GM12891 (cell line): ENCODE measurements at regions not wholly inside any gene's neighbourhood (a gene's known extent, or its start where the extent isn't known, plus 50 kb on each side); places are given as distances from the start of the nearest gene placed in this dataset.

Experiments
- DNase-seq: peaks from one replicate; pipeline ENCODE4 v3.0.0; 2011; ENCODE audit warnings: low spot score; ENCODE audit not compliant: insufficient read length
- FAIRE-seq: peaks from 2 replicates; lab custom pipeline; 2011; peaks lifted over from hg19 to GRCh38; lab: Jason Lieb, UNC
- PAX5 ChIP-seq: IDR thresholded peaks from 2 replicates; pipeline ENCODE4 v1.6.1; 2011; ENCODE audit warnings: low read length, moderate library complexity, mild to moderate bottlenecking; ENCODE audit not compliant: insufficient read depth, severe bottlenecking
- POLR2A ChIP-seq: IDR thresholded peaks from 2 replicates; pipeline ENCODE4 v1.6.1; 2011; ENCODE audit warnings: low read depth, low read length, control low read depth
- POLR2AphosphoS5 ChIP-seq: IDR thresholded peaks from 2 replicates; pipeline ENCODE4 v1.6.1; 2011; ENCODE audit warnings: low read depth, low read length, control low read depth
- POU2F2 ChIP-seq: IDR thresholded peaks from 2 replicates; pipeline ENCODE4 v1.6.1; 2011; ENCODE audit warnings: low read depth, mild to moderate bottlenecking, control low read depth, low read length, moderate library complexity
- SPI1 ChIP-seq: IDR thresholded peaks from 2 replicates; pipeline ENCODE4 v1.6.1; 2011; ENCODE audit warnings: low read depth, low read length, control low read depth
- TAF1 ChIP-seq: IDR thresholded peaks from 2 replicates; pipeline ENCODE4 v1.6.1; 2011; ENCODE audit warnings: low read depth, low read length, control low read depth

DNA sequence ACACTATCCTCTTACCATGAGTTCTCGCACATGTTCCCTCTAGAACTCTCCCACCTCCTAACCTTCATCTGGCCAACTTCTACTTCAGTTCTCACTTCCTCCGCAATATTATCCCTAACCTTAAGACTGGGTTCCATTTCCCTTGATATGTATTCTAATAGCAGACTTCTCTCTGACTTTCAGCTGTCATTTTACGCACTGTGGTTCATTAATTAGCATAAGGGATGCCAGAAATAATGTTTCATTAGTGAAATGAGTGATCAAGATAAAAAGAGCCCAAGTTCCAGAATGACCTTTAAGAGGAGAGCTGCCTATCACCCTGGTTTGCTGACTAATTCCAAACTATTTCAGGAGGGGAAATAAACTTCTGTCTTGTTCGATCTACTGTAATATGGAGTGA, 108.6 kb upstream of the CCDC150 start:
- no peak for FAIRE-seq
- DNase-seq: no peak
- TF ChIP-seq POU2F2 (no peak; the same call in 1 of the 2 replicates), SPI1 (peak; percentile 79)

DNA sequence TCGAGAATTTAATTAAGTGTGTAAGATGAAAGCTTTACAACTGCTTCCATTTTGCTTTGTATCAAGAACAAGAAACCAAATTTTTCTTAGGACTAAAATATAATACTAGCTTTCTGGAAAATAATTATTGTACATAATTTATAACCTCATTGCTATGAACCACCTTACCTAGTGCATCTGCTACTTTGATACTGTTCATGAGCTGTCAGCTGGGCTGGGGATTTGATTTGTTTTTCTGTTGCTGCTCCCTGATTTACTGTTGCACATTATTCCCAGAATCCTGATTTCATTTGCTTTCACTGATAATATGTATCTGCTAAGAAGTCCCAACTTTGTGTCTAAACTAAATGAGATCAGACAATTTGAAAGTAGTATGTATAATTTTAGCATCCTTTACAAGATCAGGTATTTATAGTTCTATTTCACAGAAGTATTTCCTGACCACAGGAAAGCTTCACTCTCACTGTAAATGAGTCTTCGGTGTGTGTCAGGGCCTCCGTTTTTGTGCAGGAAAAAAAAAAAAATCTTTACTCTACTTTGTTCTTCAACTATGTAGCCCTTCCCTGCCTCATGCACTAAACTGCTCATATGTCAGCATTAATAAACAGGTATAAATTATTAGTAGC, 105.6 kb upstream of the CCDC150 start:
- TF ChIP-seq POLR2AphosphoS5: no peak
- no peak for TF ChIP-seq TAF1
- TF ChIP-seq SPI1: no peak
- TF ChIP-seq POU2F2: no peak
- TF ChIP-seq POLR2A: no peak
- TF ChIP-seq PAX5: no peak
- no peak for FAIRE-seq

DNA sequence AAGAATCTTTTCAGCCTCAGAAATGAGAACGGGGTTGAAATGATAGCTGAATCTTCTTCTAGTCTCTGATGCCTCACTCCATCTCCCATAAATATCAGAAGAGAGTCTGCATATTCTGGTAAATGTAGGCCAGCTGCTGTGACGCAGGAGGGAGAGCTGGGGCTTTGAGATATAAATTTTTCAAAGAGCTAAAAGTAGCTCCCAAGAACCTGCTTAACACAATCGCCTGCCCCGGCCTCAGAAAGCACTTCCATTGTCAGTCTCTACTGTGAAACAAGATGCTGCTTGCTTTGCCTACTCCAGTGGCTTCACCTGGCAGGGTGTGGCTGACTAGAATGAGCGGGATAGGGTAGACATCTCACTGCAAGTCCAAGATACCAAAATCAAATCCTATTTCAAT, 105.0 kb upstream of the CCDC150 start:
- FAIRE-seq: no peak
- TF ChIP-seq TAF1 (no peak), POLR2AphosphoS5 (no peak), POLR2A (no peak), PAX5 (no peak), POU2F2 (no peak), SPI1 (no peak)
- no peak for DNase-seq

More for the DNA sequence above, 105.6 kb upstream of the CCDC150 start:
- DNase-seq: no peak

DNA sequence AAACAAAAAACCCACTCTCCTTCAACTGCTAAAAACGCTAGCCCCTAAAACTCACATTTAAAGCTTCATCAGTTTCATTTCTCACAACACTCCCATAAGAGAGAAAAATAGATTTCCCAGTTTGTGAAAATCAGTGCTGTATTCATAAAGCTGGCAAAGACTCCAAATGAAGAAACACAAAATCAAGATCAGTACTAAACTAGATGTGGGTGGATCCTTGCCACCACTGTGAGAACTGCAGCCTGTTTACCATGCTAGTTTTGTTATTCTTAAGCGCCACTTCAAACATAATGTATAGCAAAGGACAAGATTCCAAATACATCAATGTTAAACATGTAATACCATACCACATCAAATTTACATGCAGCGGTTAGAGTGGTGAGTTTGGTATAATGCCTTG, 104.5 kb upstream of the CCDC150 start:
- DNase-seq (no peak), FAIRE-seq (peak; percentile 16)
- TF ChIP-seq POLR2AphosphoS5 (no peak), TAF1 (no peak), POLR2A (no peak), POU2F2 (no peak), PAX5 (no peak), SPI1 (no peak)

DNA sequence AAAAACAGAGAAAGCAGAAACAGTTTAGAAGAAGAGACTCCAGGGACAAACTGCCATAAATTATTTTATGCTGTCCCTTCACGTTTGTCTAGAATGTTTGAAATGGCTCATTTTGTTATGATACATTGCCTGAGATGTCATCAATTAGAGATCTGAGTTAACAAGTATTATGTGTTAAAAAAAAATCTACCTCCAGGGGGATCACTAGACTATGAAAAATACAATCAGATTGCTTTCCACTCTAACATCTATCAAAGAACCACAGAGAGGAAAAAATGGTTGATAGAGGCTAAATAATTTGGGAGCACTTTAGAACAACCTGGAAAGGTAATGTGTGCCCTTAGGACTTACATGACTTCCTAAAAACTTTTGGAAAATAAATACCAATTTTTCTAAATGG, 103.8 kb upstream of the CCDC150 start:
- DNase-seq: no peak
- no peak for TF ChIP-seq POU2F2
- no peak for TF ChIP-seq SPI1
- no peak for TF ChIP-seq POLR2A
- TF ChIP-seq POLR2AphosphoS5: no peak
- no peak for TF ChIP-seq PAX5
- TF ChIP-seq TAF1: no peak
- FAIRE-seq: no peak

DNA sequence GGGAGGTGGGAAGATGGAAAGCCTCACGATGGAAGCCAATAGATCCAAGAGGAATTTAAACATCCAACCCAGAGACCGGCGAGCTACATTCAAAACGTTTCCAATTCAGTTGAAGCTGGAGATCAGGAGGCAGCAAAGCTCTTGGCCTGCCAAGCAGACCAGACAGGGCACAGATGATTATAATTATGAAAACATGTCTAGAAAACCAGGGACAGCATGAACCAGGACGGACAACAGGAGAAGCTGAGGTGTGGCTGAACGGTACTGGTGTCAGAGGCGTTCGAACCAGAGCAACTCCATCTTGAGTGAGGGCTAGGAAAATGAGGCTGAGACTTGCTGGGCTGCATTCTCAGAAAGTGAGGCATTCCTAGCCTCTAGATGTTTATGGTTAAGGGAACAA, 102.2 kb upstream of the CCDC150 start:
- no peak for TF ChIP-seq POU2F2
- TF ChIP-seq SPI1: no peak
- no peak for TF ChIP-seq TAF1
- TF ChIP-seq POLR2A: no peak
- TF ChIP-seq PAX5: no peak
- FAIRE-seq (no peak), DNase-seq (no peak)

DNA sequence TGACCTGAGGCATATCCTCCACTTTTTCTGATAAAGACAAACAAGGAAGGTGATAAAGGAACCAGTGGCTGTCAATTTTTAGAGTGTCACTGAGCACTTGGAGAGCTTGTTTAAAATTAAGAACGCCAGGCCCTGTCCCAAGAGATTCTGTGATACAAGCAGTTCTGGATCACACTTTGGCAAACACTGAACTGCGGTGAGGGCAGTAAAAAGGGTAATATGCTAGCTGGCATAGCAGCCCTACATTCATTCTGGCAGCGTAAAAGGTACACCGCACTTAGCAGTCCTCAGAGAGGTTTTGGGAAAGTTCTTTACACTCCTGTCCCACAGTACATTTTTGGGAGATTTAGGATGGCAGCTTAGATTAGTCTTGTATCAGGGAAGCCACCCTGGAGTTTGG, 101.3 kb upstream of the CCDC150 start:
- TF ChIP-seq SPI1: no peak
- no peak for TF ChIP-seq POU2F2
- TF ChIP-seq TAF1: no peak
- TF ChIP-seq POLR2A: no peak
- no peak for TF ChIP-seq POLR2AphosphoS5
- TF ChIP-seq PAX5: no peak
- FAIRE-seq (no peak), DNase-seq (no peak)

DNA sequence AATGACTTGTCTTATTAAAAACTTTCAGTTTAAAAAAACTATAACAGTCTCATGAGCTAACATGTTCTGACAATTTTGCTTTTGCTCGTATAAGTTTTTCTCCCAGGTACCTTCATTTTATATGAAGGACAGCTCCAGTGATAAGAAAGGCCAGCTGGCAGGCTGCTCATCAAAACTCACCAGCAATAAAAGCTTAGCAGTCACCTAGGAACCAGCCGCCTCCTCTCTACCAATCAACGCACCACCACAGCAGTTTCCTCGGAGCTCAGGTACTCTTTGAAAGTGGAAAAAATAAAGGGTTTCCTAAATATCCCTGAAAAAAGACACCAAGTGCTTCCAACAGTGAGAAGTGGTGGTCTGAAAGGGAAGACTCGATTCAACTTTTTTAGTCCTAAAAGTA, 100.9 kb upstream of the CCDC150 start:
- no peak for TF ChIP-seq TAF1
- TF ChIP-seq PAX5: no peak
- no peak for TF ChIP-seq SPI1
- DNase-seq (no peak), FAIRE-seq (no peak)

DNA sequence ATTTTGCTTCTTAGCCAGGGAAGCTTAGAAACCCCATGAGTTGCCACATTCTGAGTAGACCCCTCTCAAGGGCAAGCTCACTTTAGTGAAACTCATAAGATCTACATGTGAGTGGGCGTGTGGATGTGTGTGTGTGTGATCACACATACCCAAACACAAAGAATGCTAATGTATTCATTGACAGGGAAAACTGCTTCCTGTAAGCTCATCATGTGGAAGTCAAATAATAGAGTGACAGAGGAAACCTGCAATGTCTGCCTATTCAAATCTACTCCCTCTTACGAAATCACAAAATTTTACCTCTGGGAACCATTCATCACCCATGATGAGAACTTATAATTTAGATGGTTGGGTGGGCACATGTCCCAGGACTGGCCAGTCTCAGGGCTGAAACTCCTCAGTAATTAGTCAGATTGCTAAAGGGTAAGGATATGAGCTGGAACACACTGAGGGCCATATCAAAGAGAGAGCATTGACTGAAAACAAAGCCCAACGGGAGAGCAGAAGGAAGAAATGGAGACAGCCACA, 94.5 kb upstream of the CCDC150 start:
- FAIRE-seq: no peak
- no peak for TF ChIP-seq POU2F2
- TF ChIP-seq PAX5: no peak
- no peak for TF ChIP-seq SPI1
- no peak for TF ChIP-seq POLR2AphosphoS5
- no peak for TF ChIP-seq TAF1
- TF ChIP-seq POLR2A: no peak
- no peak for DNase-seq

DNA sequence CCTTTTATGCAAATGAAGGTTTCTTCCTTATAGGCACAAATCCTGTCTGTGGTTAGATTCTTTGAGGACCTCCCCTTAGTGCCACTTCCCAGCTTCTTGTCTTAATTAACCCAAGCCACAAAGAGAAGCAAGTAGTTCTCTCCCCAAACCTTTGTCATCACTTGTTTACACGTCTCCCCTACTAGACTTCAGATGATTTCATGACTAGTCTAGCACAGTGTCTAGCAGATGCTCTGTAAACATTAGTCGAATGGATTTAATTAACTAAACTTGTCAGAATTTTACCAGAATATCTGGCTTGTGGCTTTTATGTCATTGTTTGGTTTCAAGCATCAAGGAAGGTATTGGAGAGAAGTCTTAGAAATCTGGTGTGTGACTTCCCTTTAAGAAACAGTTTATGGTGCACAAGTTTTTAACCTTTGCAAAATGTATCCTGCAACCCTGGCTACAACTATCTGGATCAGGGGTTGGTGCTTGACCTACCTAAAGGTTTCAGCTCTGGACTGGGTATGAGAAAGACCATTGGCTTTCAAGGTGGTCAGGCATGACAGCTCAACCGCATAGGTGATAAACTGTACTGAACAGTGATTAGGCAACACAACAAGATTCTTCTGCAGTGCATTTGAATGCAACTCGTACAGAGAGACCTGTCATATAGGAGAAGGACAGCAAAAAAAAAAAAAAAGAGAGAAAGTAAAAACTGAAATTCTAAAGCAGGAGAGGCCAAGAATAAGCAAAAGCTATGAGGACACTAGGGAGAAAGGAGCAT, 93.2 kb upstream of the CCDC150 start:
- TF ChIP-seq POLR2AphosphoS5 (no peak), POU2F2 (no peak), SPI1 (no peak), TAF1 (no peak), PAX5 (no peak), POLR2A (no peak)
- DNase-seq (no peak), FAIRE-seq (no peak)
